ENCODE measurements at regions not wholly inside any gene's neighbourhood (a gene's known extent, or its start where the extent isn't known, plus 50 kb on each side); places are given as distances from the start of the nearest gene placed in this dataset.

- intact Hi-C loops (cut with micrococcal nuclease; ENCODE audit: unreplicated experiment), result no loop called here
- BruUV-seq (replicated peaks), result no TSS peak
- CTCF ChIA-PET, result no interaction called here
These were observed 161.3 kb downstream of the INSIG2 start for GRCh38 chr2:118249531-118249930.

GRCh38 chr2:118246726-118247125 lies 158.5 kb downstream of the INSIG2 start:
- no TSS peak for BruUV-seq (replicated peaks)
- no peaks in the 10 kb centered on the region for H3K9me3 ChIP-seq (ENCODE audit: low read depth, low read length, poor library complexity, severe bottlenecking)
- DNase-seq (ENCODE audit: low spot score), result no peak
- TF ChIP-seq CTCF (conservative IDR thresholded peaks at IDR 0.05; ENCODE audit: low read depth, low read length), result no peak
- TF ChIP-seq EZH2 (IDR thresholded peaks at IDR 0.05; ENCODE audit: borderline replicate concordance, low read depth, low read length, poor library complexity, severe bottlenecking), result no peak
- no peaks in the 10 kb centered on the region for H3K4me1 ChIP-seq (ENCODE audit: insufficient read depth, low read length, poor library complexity, severe bottlenecking)
- no peak overlapping the region for H3K4me3 ChIP-seq (ENCODE audit: low read depth, low read length, poor library complexity, severe bottlenecking)
- intact Hi-C loops (cut with micrococcal nuclease; ENCODE audit: unreplicated experiment), result no loop called here
- H3K27me3 ChIP-seq (replicated peaks; ENCODE audit: insufficient read depth, low read depth, low read length, poor library complexity), result peaks cover 9% of the 10 kb centered on the region
- H3K27ac ChIP-seq (ENCODE audit: low read depth, low read length, poor library complexity, severe bottlenecking), result no peak overlapping the region
- CTCF ChIA-PET, result no interaction called here
- no peaks in the 10 kb centered on the region for H3K36me3 ChIP-seq (ENCODE audit: insufficient read depth, low read length, poor library complexity, severe bottlenecking)
- POLR2A ChIA-PET (ENCODE audit: low non-redundant PET), result no interaction called here

More at GRCh38 chr2:118249531-118249930, 161.3 kb downstream of the INSIG2 start:
- H3K27me3 ChIP-seq (replicated peaks; ENCODE audit: insufficient read depth, low read depth, low read length, poor library complexity), result no peaks in the 10 kb centered on the region
- TF ChIP-seq CTCF (conservative IDR thresholded peaks at IDR 0.05; ENCODE audit: low read depth, low read length) (no peak), EZH2 (IDR thresholded peaks at IDR 0.05; ENCODE audit: borderline replicate concordance, low read depth, low read length, poor library complexity, severe bottlenecking) (no peak)
- H3K4me1 ChIP-seq (ENCODE audit: insufficient read depth, low read length, poor library complexity, severe bottlenecking), result no peaks in the 10 kb centered on the region
- DNase-seq (ENCODE audit: low spot score), result no peak
- H3K36me3 ChIP-seq (ENCODE audit: insufficient read depth, low read length, poor library complexity, severe bottlenecking), result no peaks in the 10 kb centered on the region
- no peak overlapping the region for H3K4me3 ChIP-seq (ENCODE audit: low read depth, low read length, poor library complexity, severe bottlenecking)
- H3K27ac ChIP-seq (ENCODE audit: low read depth, low read length, poor library complexity, severe bottlenecking), result no peak overlapping the region
- no peaks in the 10 kb centered on the region for H3K9me3 ChIP-seq (ENCODE audit: low read depth, low read length, poor library complexity, severe bottlenecking)
- POLR2A ChIA-PET (ENCODE audit: low non-redundant PET), result no interaction called here

- Histone ChIP-seq H3K27ac (ENCODE audit: low read depth, low read length, poor library complexity, severe bottlenecking) (no peak overlapping the region), H3K4me1 (ENCODE audit: insufficient read depth, low read length, poor library complexity, severe bottlenecking) (no peaks in the 10 kb centered on the region), H3K27me3 (replicated peaks; ENCODE audit: insufficient read depth, low read depth, low read length, poor library complexity) (peaks cover 9% of the 10 kb centered on the region), H3K4me3 (ENCODE audit: low read depth, low read length, poor library complexity, severe bottlenecking) (no peak overlapping the region), H3K36me3 (ENCODE audit: insufficient read depth, low read length, poor library complexity, severe bottlenecking) (no peaks in the 10 kb centered on the region), H3K9me3 (ENCODE audit: low read depth, low read length, poor library complexity, severe bottlenecking) (no peaks in the 10 kb centered on the region)
- no TSS peak for BruUV-seq (replicated peaks)
- ChIA-PET CTCF (no interaction called here), POLR2A (ENCODE audit: low non-redundant PET) (no interaction called here)
- intact Hi-C loops (cut with micrococcal nuclease; ENCODE audit: unreplicated experiment), result no loop called here
- DNase-seq (ENCODE audit: low spot score), result no peak
- TF ChIP-seq EZH2 (IDR thresholded peaks at IDR 0.05; ENCODE audit: borderline replicate concordance, low read depth, low read length, poor library complexity, severe bottlenecking), result no peak
These were observed 157.8 kb downstream of the INSIG2 start for GRCh38 chr2:118246079-118246478.

- Histone ChIP-seq H3K9me3 (ENCODE audit: low read depth, low read length, poor library complexity, severe bottlenecking) (no peaks in the 10 kb centered on the region), H3K36me3 (ENCODE audit: insufficient read depth, low read length, poor library complexity, severe bottlenecking) (no peaks in the 10 kb centered on the region), H3K27me3 (replicated peaks; ENCODE audit: insufficient read depth, low read depth, low read length, poor library complexity) (peaks cover 9% of the 10 kb centered on the region), H3K27ac (ENCODE audit: low read depth, low read length, poor library complexity, severe bottlenecking) (no peak overlapping the region), H3K4me1 (ENCODE audit: insufficient read depth, low read length, poor library complexity, severe bottlenecking) (no peaks in the 10 kb centered on the region), H3K4me3 (ENCODE audit: low read depth, low read length, poor library complexity, severe bottlenecking) (no peak overlapping the region)
- no peak for DNase-seq (ENCODE audit: low spot score)
- CTCF ChIA-PET, result no interaction called here
- intact Hi-C loops (cut with micrococcal nuclease; ENCODE audit: unreplicated experiment), result no loop called here
- POLR2A ChIA-PET (ENCODE audit: low non-redundant PET), result no interaction called here
- BruUV-seq (replicated peaks), result no TSS peak
- no peak for TF ChIP-seq EZH2 (IDR thresholded peaks at IDR 0.05; ENCODE audit: borderline replicate concordance, low read depth, low read length, poor library complexity, severe bottlenecking)
- TF ChIP-seq CTCF (conservative IDR thresholded peaks at IDR 0.05; ENCODE audit: low read depth, low read length), result no peak
These were observed 156.4 kb downstream of the INSIG2 start for GRCh38 chr2:118244686-118245085.

Data from A673 (cell line).